Heart left ventricle (tissue), 13 donors: ENCODE measurements at regions not wholly inside any gene's neighbourhood (a gene's known extent, or its start where the extent isn't known, plus 50 kb on each side); places are given as distances from the start of the nearest gene placed in this dataset.

Experiments used
- CTCF ChIP-seq, 12 donors: fragments of 200-600 bp; sonication (generic) in 4 of 12; IDR thresholded peaks; one replicate each; pipeline versions ENCODE4 v1.5.0 to v1.8.0; 2018 to 2022; ENCODE audit warnings: antibody characterized with exemption in 12 of 12, mild to moderate bottlenecking in 5 of 12
- POLR2A ChIP-seq, 2 donors: fragments of 450-650 bp; IDR thresholded peaks; one replicate each; pipeline ENCODE4 v1.6.1; 2017; ENCODE audit warnings: antibody characterized with exemption in 2 of 2, mild to moderate bottlenecking in 2 of 2, moderate library complexity in 2 of 2
- donor health status: ischemic (EF 13 %, LVEDD 7.1; RV severe dilation, severe dysfunction).
- donor health status: DM: no; HTN: yes; CAD: no.
- donor health status: DM: no; HTN: no; CAD: no.
- donor health status: ischemic (EF 25% LVEDD 6.9; RV normal size, moderate dysfunction).
- donor health status: ischemic (EF 25% LVEDD 5.7; RV mildly dilated, moderate dysfunction).
- donor health status: ischemic (EF 35%, LVEDD 5.7; RV mildly dilated, moderate dysfunction).
- donor health status: nonischemic (EF 11% LVEDD 7.7; RV severe dilation, severe dysfunction).
- donor health status: DM: yes; HTN: yes; CAD: no.
- donor health status: PGD.
- donor health status: ischemic (EF 29% LVEDD 5.4; RV normal size, mild dysfunction).
- donor health status: nonischemic (EF 23%, LVEDD 6.1; RV moderate dilation, normal function).

- TF ChIP-seq CTCF (IDR thresholded peaks at IDR 0.05): no peak
- TF ChIP-seq POLR2A (IDR thresholded peaks at IDR 0.05): no peak
Observed at GRCh38 chr4:35125995-35126712, 1118.2 kb downstream of the ARAP2 start.
